T-helper 2 cell treated with Interferon-gamma antibody and Interleukin-4, amounts not matched to agents 100 ng/mL and 5 ng/mL, for 36 hours (primary cell): ENCODE measurements at regions not wholly inside any gene's neighbourhood (a gene's known extent, or its start where the extent isn't known, plus 50 kb on each side); places are given as distances from the start of the nearest gene placed in this dataset.
"Not testable (repeated sequence)": the region's sequence is repeated elsewhere in the genome, so short reads cannot be mapped to it uniquely, and the experiment has no call there.

Experiments
- intact Hi-C: fragments of 100-400 bp; cut with micrococcal nuclease; formaldehyde crosslinking; loops from one replicate; pipeline ENCODE4 v1.15.1; 2023

GRCh38 chr5:98190344-98190743 lies 583.1 kb upstream of the RGMB start:
- intact Hi-C loops = not testable (repeated sequence)

GRCh38 chr5:98193921-98194760 lies 579.3 kb upstream of the RGMB start:
- intact Hi-C loops = no loop called here

GRCh38 chr5:98200726-98201541 lies 572.5 kb upstream of the RGMB start:
- intact Hi-C loops = no loop called here

DNA sequence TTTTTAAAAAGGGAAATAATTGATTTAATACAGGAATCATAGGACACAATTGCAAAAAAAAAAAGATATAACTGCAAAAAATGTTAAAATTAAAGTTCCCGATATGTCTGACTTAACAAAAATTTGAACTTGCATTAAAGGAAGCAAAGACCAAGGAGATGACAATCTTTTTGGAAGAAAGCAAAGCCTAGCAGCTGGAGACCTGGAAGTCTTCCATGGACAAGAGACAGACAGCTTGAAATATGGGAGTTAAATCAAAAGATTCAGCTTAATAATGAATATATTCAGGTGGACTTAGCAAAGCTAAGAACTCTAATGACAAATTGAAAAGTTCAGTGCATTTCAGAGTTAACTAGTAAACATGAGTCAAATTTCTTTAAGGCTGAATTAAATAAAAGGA lies 568.7 kb upstream of the RGMB start:
- intact Hi-C loops = no loop called here

GRCh38 chr5:98205691-98206461 lies 567.6 kb upstream of the RGMB start:
- intact Hi-C loops = no loop called here

DNA sequence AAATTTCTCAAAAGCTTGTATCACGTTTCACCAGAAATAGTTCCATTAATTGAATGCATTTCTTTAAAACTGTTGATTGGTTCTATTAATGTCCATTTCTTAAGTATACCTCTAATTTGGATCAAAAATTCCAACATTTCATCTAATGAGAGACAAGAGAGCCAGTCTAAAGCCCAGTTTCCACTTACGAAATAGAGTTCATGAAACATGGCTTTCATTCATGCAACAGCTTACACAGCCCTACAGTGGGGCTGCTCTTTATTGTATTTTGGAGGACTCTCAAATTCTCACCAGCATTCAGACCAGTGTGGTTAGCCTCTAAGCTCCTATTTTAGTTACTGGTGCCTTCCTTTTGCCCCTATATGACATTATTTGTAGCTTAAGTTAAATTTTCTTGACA lies 566.9 kb upstream of the RGMB start:
- intact Hi-C loops = no loop called here

DNA sequence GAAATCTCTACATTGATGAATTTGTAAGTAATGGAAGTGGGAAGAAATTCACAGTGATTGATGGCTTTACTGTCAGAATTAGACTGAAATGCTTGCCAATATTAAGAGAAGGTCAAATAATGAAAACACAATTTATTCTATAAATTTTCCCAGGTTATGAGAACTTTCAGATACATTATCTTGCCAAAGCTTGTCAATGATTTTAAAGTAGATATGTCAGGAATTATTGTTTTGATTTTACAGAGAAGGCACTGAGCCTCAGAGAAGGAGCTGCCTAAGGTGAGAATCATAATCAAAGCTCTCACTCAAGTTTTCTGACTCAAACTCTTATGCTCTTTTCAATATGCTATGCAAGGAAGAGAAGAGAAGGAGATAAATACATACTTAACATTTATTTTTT lies 564.0 kb upstream of the RGMB start:
- intact Hi-C loops = no loop called here

GRCh38 chr5:98214240-98215051 lies 559.0 kb upstream of the RGMB start:
- intact Hi-C loops = no loop called here

DNA sequence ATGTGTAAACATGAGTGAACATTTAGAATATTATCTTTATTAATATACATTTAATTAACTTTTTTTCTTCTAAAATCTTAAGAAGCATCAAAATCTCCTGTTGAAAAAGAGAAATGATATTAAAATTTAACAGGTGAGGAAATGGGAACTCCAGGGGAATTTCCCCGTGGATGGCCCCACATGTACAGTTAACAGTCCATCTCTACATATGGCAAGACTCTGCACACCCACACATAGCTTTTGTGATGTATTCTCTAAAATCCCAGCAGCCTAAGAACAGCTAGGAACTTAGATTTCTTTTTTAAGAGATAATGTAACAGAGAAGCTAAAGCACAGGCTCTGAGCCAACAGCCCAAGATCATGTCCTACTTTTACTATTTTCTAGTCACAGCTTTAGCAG lies 556.3 kb upstream of the RGMB start:
- intact Hi-C loops = no loop called here

DNA sequence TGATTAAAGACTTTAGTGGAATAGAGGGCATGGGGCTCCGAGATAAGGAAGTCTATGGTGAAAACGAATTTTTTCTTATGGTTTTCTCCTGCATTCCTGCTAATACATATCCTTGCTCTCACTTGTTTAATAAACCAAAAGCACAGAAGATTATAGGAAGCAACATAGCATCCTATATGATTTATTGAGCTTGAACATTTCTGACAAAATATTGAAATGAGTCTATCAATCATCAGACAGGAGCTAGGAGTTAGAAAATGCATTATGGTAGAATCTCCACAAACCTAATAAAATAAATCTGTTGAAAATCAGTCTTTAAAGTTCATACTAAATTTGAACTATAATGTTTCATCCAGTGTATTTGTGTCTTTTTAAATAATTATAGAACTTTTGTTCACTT lies 554.6 kb upstream of the RGMB start:
- intact Hi-C loops = no loop called here

DNA sequence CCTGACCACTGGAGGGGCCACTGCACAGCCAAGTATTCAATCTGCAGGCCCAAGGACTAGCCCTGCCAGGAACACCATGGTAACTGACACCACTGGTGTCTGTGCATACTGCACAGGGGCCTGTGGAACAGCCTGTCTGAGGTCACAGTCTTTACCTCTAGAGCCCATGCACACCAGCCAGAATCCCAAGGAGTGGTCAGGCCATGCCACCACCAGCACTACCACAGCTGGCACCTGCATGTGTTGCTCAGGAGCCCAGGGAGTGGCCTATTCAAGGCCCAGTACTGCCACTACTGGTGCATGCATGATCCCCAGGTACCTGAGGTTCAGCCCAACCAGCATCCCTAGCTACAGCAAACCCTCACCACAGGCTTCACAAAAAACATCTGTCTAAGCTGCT lies 546.0 kb upstream of the RGMB start:
- intact Hi-C loops = no loop called here

- intact Hi-C loops = no loop called here
These were observed 542.4 kb upstream of the RGMB start for GRCh38 chr5:98231089-98231488.

GRCh38 chr5:98237794-98238193 lies 535.7 kb upstream of the RGMB start:
- intact Hi-C loops = not testable (repeated sequence)

- intact Hi-C loops = no loop called here
These were observed 529.5 kb upstream of the RGMB start for GRCh38 chr5:98243972-98244371.

- intact Hi-C loops = no loop called here
These were observed 524.5 kb upstream of the RGMB start for GRCh38 chr5:98248949-98249348.

DNA sequence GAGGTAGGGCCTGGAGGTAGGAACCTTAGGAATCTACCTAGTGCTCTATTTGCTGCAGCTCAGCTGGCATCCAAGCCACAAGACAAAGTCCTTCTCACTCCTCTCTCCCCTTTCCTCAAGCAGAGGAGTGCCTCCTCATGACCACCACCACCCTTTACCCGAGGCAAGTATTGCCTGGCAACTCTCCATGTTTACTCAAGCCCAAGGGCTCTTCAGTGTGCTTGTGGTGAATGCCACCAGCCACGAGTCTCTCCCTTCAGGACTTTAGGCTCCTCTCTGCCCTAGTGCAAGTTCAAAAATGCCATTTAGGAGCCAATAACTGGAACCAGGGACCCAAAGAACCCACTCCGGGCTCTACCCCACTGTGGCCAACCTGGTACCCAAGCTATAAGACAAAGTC lies 514.5 kb upstream of the RGMB start:
- intact Hi-C loops = no loop called here

- intact Hi-C loops = no loop called here
These were observed 513.9 kb upstream of the RGMB start for GRCh38 chr5:98259595-98259994.

DNA sequence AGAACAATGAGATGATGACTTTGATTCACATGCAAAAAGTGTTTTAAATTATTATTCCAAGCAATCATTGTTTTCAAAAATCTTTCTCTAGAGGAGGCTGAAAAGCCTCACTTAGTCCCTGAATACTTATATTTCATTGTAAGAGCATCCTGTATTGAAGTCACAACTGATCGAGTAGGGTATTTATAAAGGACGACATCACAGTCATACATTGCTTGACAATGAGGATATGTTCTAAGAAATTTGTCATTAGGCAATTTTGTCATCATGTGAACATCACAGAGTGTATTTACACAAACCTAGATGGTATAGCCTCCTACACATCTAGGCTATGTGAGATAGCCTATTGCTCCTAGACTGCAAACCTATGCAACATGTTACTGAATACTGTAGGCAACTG lies 510.4 kb upstream of the RGMB start:
- intact Hi-C loops = no loop called here

GRCh38 chr5:98268162-98268860 lies 505.2 kb upstream of the RGMB start:
- intact Hi-C loops = no loop called here

DNA sequence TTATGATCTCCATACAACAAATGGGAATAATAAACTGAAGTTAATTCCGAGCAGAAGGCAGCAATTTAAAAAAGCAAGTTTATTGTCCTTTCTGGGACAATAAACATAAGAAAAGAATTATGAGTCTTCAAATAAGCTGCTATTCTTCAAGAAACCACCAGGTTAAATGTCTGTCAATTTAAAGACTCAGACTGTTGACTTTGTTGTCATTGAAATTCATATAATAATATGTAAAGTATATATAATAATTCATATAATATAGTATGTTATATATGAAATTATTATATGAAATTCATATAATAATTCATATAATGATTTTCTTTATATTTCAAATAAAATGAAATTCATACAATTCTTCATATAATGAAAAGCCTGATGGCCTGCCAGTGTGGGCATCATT lies 497.5 kb upstream of the RGMB start:
- intact Hi-C loops = no loop called here
